OCI-LY3 (cell line): ENCODE measurements at regions not wholly inside any gene's neighbourhood (a gene's known extent, or its start where the extent isn't known, plus 50 kb on each side); places are given as distances from the start of the nearest gene placed in this dataset.
"Not testable (repeated sequence)": the region's sequence is repeated elsewhere in the genome, so short reads cannot be mapped to it uniquely, and the experiment has no call there.

Experiments used
- H2AFZ ChIP-seq: fragments of 200-600, 300-600 bp; shearing (Covaris generic); 2 replicates; pipeline ENCODE4 v1.6.0; 2014; ENCODE audit warnings: antibody characterized with exemption, low read depth, low read length
- H3K27ac ChIP-seq: fragments of 200-600, 300-600 bp; sonication (generic); 2 replicates; pipeline ENCODE4 v1.5.1; 2014; ENCODE audit warnings: mild to moderate bottlenecking, low read length, moderate library complexity, mixed read lengths
- H3K27me3 ChIP-seq: fragments of 200-600, 300-600 bp; sonication (generic); 2 replicates; pipeline ENCODE4 v1.6.1; 2014; ENCODE audit warnings: low read depth, low read length, mixed read lengths
- H3K36me3 ChIP-seq: fragments of 200-600, 300-600 bp; sonication (generic); replicated peaks from 2 replicates; pipeline ENCODE3; 2014; ENCODE audit warnings: low read depth, low read length, mixed read lengths
- H3K4me1 ChIP-seq: fragments of 300-600, 200-600 bp; sonication (generic); 2 replicates; pipeline ENCODE4 v1.6.1; 2014; ENCODE audit warnings: low read length, mixed read lengths
- H3K4me2 ChIP-seq: fragments of 200-600, 300-600 bp; sonication (generic); 2 replicates; pipeline ENCODE4 v1.6.1; 2014; ENCODE audit warnings: low read length, mixed read lengths
- H3K4me3 ChIP-seq: fragments of 300-600, 200-600 bp; sonication (generic); 2 replicates; pipeline ENCODE4 v1.5.1; 2014; ENCODE audit warnings: antibody characterized with exemption, mild to moderate bottlenecking, low read length, moderate library complexity
- H3K79me2 ChIP-seq: fragments of 300-600, 200-600 bp; shearing (Covaris generic); 2 replicates; pipeline ENCODE4 v1.6.1; 2014; ENCODE audit warnings: mild to moderate bottlenecking, low read length, mixed read lengths
- H3K9ac ChIP-seq: fragments of 300-600, 200-600 bp; shearing (Covaris generic); 2 replicates; pipeline ENCODE4 v1.6.0; 2014; ENCODE audit warnings: mild to moderate bottlenecking, low read length, moderate library complexity
- H3K9me3 ChIP-seq: fragments of 200-600, 300-600 bp; shearing (Covaris generic); 2 replicates; pipeline ENCODE4 v1.6.1; 2014; ENCODE audit warnings: low read length, mixed read lengths; ENCODE audit not compliant: insufficient read depth
- H4K20me1 ChIP-seq: fragments of 200-600, 300-600 bp; sonication (generic); 2 replicates; pipeline ENCODE4 v1.6.1; 2016; ENCODE audit warnings: low read length, mixed read lengths; ENCODE audit not compliant: insufficient read depth
- CTCF ChIP-seq: fragments of 200-600, 300-600 bp; sonication (generic); IDR thresholded peaks from 2 replicates; pipeline ENCODE4 v1.5.1; 2014; ENCODE audit warnings: antibody characterized with exemption, low read length, low read depth

GRCh38 chr6:60639185-60639584 lies 1646.8 kb downstream of the KHDRBS2 start:
- H3K27ac ChIP-seq, H3K4me2 ChIP-seq, H3K27me3 ChIP-seq, H3K79me2 ChIP-seq, H3K9ac ChIP-seq, H2AFZ ChIP-seq, H3K4me1 ChIP-seq, H3K36me3 ChIP-seq, H3K4me3 ChIP-seq, H3K9me3 ChIP-seq, H4K20me1 ChIP-seq: not testable (repeated sequence)
- TF ChIP-seq CTCF, result peak; percentile 18
